DOHH2 (cell line): ENCODE measurements at regions not wholly inside any gene's neighbourhood (a gene's known extent, or its start where the extent isn't known, plus 50 kb on each side); places are given as distances from the start of the nearest gene placed in this dataset.

Source experiments
- CTCF ChIP-seq: fragments of 200-600 bp; sonication (generic); IDR thresholded peaks from one replicate; pipeline ENCODE4 v1.5.1; 2014; ENCODE audit warnings: antibody characterized with exemption, mild to moderate bottlenecking, low read depth, low read length; ENCODE audit not compliant: poor library complexity, severe bottlenecking
- EZH2phosphoT487 ChIP-seq: fragments of 200-600 bp; sonication (generic); IDR thresholded peaks from 2 replicates; pipeline ENCODE4 v1.6.1; 2017; ENCODE audit warnings: borderline replicate concordance, mild to moderate bottlenecking, antibody characterized with exemption, low read length, moderate library complexity, mixed read lengths

GRCh38 chr10:2871673-2872219 is 195.6 kb upstream of the PFKP start:
- TF ChIP-seq CTCF (no peak), EZH2phosphoT487 (no peak)
